ENCODE measurements at regions not wholly inside any gene's neighbourhood (a gene's known extent, or its start where the extent isn't known, plus 50 kb on each side); places are given as distances from the start of the nearest gene placed in this dataset.

DNA sequence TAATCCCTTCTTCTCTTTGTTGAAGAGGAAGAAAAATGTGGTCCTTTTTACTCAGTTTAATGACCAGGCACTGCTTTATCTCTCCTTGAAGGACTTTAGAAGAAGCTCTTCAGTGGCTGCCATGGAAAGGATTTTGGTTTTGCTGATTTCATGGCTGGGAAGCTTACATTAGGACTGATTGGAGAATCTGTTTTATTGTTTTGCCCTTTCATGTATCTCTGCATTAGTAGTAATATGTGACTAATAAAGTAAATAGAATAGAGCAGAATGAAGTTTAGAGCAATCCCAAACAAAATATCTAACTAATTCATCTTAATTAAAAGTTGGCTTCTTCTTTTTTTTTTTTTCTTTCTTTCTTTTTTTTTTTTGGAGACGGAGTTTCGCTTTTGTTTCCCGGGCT lies 502.9 kb downstream of the HAO1 start:
- H3K4me1 ChIP-seq = no peaks in the 10 kb centered on the region
- TF ChIP-seq POLR2A (IDR thresholded peaks at IDR 0.05) = no peak
- TF ChIP-seq, protein P1, sequence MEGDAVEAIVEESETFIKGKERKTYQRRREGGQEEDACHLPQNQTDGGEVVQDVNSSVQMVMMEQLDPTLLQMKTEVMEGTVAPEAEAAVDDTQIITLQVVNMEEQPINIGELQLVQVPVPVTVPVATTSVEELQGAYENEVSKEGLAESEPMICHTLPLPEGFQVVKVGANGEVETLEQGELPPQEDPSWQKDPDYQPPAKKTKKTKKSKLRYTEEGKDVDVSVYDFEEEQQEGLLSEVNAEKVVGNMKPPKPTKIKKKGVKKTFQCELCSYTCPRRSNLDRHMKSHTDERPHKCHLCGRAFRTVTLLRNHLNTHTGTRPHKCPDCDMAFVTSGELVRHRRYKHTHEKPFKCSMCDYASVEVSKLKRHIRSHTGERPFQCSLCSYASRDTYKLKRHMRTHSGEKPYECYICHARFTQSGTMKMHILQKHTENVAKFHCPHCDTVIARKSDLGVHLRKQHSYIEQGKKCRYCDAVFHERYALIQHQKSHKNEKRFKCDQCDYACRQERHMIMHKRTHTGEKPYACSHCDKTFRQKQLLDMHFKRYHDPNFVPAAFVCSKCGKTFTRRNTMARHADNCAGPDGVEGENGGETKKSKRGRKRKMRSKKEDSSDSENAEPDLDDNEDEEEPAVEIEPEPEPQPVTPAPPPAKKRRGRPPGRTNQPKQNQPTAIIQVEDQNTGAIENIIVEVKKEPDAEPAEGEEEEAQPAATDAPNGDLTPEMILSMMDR (IDR thresholded peaks at IDR 0.05) = no peak
- no peaks in the 10 kb centered on the region for H3K27me3 ChIP-seq
- H3K27ac ChIP-seq = no peak overlapping the region
- H3K36me3 ChIP-seq = no peaks in the 10 kb centered on the region
- intact Hi-C loops (cut with DNase I; ENCODE audit: low total_unique reads) = no loop called here
- H3K9me3 ChIP-seq = no peaks in the 10 kb centered on the region
- H3K4me3 ChIP-seq = no peak overlapping the region
- DNase-seq = no peak

DNA sequence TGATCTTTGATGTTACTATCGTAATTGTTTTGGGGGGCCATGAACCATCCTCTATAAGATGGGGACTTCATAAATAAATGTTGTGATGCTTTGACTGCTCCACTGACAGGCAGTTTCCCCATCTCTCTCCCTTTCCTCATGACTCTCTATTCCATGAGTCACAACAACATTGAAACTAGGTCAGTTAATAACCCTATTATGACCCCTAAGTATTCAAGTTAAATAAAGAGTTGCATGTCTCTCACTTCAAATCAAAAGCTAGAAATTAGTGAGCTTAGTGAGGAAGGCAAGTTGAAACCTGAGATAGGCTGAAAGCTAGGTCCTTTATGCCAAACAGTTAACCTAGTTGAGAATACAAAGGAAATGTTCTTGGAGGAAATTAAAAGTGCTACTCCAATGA lies 491.0 kb downstream of the HAO1 start:
- H3K4me3 ChIP-seq = no peak overlapping the region
- H3K27me3 ChIP-seq = no peaks in the 10 kb centered on the region
- no peaks in the 10 kb centered on the region for H3K4me1 ChIP-seq
- no peak for TF ChIP-seq POLR2A (IDR thresholded peaks at IDR 0.05)
- TF ChIP-seq, protein P1 (IDR thresholded peaks at IDR 0.05) = no peak
- intact Hi-C loops (cut with DNase I; ENCODE audit: low total_unique reads) = no loop called here
- no peaks in the 10 kb centered on the region for H3K9me3 ChIP-seq
- no peak overlapping the region for H3K27ac ChIP-seq
- DNase-seq = no peak
- no peaks in the 10 kb centered on the region for H3K36me3 ChIP-seq

DNA sequence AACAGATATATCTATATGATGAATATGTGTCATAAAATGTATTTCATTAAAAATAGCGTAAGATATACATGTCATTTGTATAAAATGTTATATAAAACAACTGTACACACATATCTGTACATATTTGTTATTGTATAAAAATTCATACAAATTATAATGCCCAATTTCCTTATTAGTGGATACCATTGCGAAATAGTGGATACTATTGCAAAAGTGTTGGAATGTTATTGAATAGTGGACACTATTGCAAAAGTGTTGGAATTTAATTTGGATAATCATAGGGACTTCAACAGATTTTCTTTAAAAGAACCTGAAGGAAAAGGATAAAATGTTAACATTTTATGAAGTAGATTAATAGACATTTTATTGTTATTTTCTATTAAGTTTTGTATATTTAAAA lies 487.4 kb downstream of the HAO1 start:
- DNase-seq = no peak
- Histone ChIP-seq H3K27me3 (no peaks in the 10 kb centered on the region), H3K36me3 (no peaks in the 10 kb centered on the region), H3K27ac (no peak overlapping the region), H3K4me1 (no peaks in the 10 kb centered on the region), H3K4me3 (no peak overlapping the region), H3K9me3 (no peaks in the 10 kb centered on the region)
- intact Hi-C loops (cut with DNase I; ENCODE audit: low total_unique reads) = no loop called here
- TF ChIP-seq POLR2A (IDR thresholded peaks at IDR 0.05) = no peak
- TF ChIP-seq, protein P1 (IDR thresholded peaks at IDR 0.05) = no peak

DNA sequence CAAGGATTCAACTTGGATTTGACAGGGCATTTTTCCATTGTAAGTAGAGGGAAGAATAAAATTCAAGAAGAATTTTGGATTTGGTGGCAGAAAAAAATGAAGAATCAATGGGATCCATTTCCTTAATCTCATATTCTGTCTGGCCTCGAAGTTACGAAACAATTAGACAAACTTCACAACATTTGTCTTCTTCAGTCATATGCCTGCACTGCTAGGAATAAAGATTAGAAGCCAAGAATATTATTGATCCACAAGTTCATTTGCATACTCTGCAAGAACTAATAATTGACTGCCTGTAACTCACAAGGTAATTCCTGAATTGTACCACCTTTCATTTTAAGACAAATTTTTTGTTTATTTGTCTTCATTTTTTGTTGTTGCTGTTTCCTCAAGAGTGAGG lies 486.2 kb downstream of the HAO1 start:
- H3K9me3 ChIP-seq = no peaks in the 10 kb centered on the region

DNA sequence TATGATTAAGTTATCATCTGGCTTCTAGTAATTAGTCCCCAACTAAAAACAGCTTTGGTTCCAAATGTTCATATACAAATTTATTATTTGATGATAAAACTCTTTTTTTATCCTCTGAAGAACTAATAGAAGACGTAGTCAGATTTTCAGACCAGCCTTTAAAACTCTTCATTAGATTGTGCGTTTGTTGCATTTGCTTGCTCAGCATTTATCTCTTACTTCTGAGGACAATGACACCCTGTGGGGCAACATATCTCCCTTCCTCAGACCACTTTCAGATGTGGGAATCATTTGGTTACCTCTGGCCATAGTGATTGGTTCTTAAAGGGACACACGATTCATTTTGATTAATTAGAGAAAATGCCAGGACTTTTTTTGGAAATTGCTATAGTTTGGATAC lies 481.8 kb downstream of the HAO1 start:
- no peak for DNase-seq
- Histone ChIP-seq H3K36me3 (no peaks in the 10 kb centered on the region), H3K9me3 (no peaks in the 10 kb centered on the region), H3K4me1 (no peaks in the 10 kb centered on the region), H3K27me3 (no peaks in the 10 kb centered on the region), H3K27ac (no peak overlapping the region), H3K4me3 (no peak overlapping the region)
- intact Hi-C loops (cut with DNase I; ENCODE audit: low total_unique reads) = no loop called here
- TF ChIP-seq, protein P1 (IDR thresholded peaks at IDR 0.05) = no peak
- TF ChIP-seq POLR2A (IDR thresholded peaks at IDR 0.05) = no peak

More for the DNA sequence above, 486.2 kb downstream of the HAO1 start:
- no peaks in the 10 kb centered on the region for H3K4me1 ChIP-seq
- TF ChIP-seq, protein P1 (IDR thresholded peaks at IDR 0.05) = no peak
- no peak overlapping the region for H3K4me3 ChIP-seq
- intact Hi-C loops (cut with DNase I; ENCODE audit: low total_unique reads) = no loop called here
- no peak overlapping the region for H3K27ac ChIP-seq
- H3K27me3 ChIP-seq = no peaks in the 10 kb centered on the region
- H3K36me3 ChIP-seq = no peaks in the 10 kb centered on the region
- DNase-seq = no peak

Data from uterus (tissue), 3 donors.